ENCODE measurements at regions not wholly inside any gene's neighbourhood (a gene's known extent, or its start where the extent isn't known, plus 50 kb on each side); places are given as distances from the start of the nearest gene placed in this dataset.
"Not testable (repeated sequence)": the region's sequence is repeated elsewhere in the genome, so short reads cannot be mapped to it uniquely, and the experiment has no call there.

- Histone ChIP-seq H3K36me3 (ENCODE audit: insufficient read depth, low read length) (peaks cover 23% of the 10 kb centered on the region), H3K4me3 (ENCODE audit: low read length) (no peak overlapping the region), H2AFZ (ENCODE audit: low read depth, low read length) (no peak overlapping the region), H3K4me1 (ENCODE audit: insufficient read depth, low read length) (no peaks in the 10 kb centered on the region), H3K9me3 (ENCODE audit: low read length) (no peaks in the 10 kb centered on the region), H3K27me3 (ENCODE audit: insufficient read depth, low read length) (no peaks in the 10 kb centered on the region)
Observed at GRCh38 chr18:46213295-46213694, 109.1 kb downstream of the HAUS1 start.

DNA sequence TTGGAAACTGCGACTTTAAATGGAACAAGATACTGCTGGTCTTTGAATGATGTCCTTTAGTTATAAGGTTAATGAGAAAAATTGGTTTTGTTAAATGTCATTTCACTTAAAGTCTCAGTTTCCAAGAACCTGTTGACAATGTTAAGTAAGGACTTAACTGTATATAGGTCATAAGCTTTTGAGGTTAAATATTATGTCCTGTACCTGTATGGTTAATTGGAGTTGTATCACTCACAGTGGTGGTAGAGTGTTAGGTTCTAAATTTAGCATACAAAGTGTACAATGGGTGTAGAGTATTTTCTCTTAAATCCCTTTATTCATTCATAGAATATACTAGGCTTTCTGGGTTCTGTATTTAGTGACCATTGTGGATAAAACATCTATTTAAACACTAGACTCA lies 110.2 kb downstream of the HAUS1 start:
- no peaks in the 10 kb centered on the region for H3K27me3 ChIP-seq (ENCODE audit: insufficient read depth, low read length)
- H3K4me1 ChIP-seq (ENCODE audit: insufficient read depth, low read length): no peaks in the 10 kb centered on the region
- no peak overlapping the region for H2AFZ ChIP-seq (ENCODE audit: low read depth, low read length)
- H3K36me3 ChIP-seq (ENCODE audit: insufficient read depth, low read length): peaks cover 30% of the 10 kb centered on the region
- H3K4me3 ChIP-seq (ENCODE audit: low read length): no peak overlapping the region
- no peaks in the 10 kb centered on the region for H3K9me3 ChIP-seq (ENCODE audit: low read length)

GRCh38 chr18:46215902-46216723 lies 111.9 kb downstream of the HAUS1 start:
- H3K27me3 ChIP-seq (ENCODE audit: insufficient read depth, low read length): no peaks in the 10 kb centered on the region
- no peaks in the 10 kb centered on the region for H3K4me1 ChIP-seq (ENCODE audit: insufficient read depth, low read length)
- H3K9me3 ChIP-seq (ENCODE audit: low read length): no peaks in the 10 kb centered on the region
- no peak overlapping the region for H3K4me3 ChIP-seq (ENCODE audit: low read length)
- no peak overlapping the region for H2AFZ ChIP-seq (ENCODE audit: low read depth, low read length)
- peaks cover 34% of the 10 kb centered on the region for H3K36me3 ChIP-seq (ENCODE audit: insufficient read depth, low read length)

DNA sequence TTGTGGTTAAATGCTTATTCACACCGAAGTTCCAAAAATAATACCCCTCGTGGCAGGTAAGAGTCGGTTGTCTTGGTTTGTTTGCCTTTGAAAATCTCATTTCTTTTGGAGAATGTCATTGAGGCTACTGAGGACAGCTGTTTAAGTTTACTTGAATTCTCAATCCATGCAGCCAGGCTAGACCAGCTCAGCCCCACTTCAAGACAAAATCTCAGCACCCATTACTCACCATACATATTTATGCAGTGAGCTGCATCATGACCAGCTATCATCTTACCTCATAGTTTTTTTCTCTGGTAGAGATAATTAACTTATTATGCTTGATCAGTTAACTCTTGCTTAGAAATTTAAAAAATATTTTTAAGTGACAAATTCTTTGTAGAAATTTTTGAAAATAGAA lies 115.9 kb downstream of the HAUS1 start:
- H2AFZ ChIP-seq (ENCODE audit: low read depth, low read length): no peak overlapping the region
- no peak overlapping the region for H3K4me3 ChIP-seq (ENCODE audit: low read length)
- H3K36me3 ChIP-seq (ENCODE audit: insufficient read depth, low read length): peaks cover 34% of the 10 kb centered on the region
- H3K27me3 ChIP-seq (ENCODE audit: insufficient read depth, low read length): no peaks in the 10 kb centered on the region
- no peaks in the 10 kb centered on the region for H3K4me1 ChIP-seq (ENCODE audit: insufficient read depth, low read length)
- H3K9me3 ChIP-seq (ENCODE audit: low read length): no peaks in the 10 kb centered on the region

GRCh38 chr18:46222093-46222492 lies 117.9 kb downstream of the HAUS1 start:
- Histone ChIP-seq H3K36me3 (ENCODE audit: insufficient read depth, low read length) (peaks cover 19% of the 10 kb centered on the region), H3K4me3 (ENCODE audit: low read length) (no peak overlapping the region), H3K27me3 (ENCODE audit: insufficient read depth, low read length) (no peaks in the 10 kb centered on the region), H2AFZ (ENCODE audit: low read depth, low read length) (no peak overlapping the region), H3K4me1 (ENCODE audit: insufficient read depth, low read length) (no peaks in the 10 kb centered on the region), H3K9me3 (ENCODE audit: low read length) (no peaks in the 10 kb centered on the region)

DNA sequence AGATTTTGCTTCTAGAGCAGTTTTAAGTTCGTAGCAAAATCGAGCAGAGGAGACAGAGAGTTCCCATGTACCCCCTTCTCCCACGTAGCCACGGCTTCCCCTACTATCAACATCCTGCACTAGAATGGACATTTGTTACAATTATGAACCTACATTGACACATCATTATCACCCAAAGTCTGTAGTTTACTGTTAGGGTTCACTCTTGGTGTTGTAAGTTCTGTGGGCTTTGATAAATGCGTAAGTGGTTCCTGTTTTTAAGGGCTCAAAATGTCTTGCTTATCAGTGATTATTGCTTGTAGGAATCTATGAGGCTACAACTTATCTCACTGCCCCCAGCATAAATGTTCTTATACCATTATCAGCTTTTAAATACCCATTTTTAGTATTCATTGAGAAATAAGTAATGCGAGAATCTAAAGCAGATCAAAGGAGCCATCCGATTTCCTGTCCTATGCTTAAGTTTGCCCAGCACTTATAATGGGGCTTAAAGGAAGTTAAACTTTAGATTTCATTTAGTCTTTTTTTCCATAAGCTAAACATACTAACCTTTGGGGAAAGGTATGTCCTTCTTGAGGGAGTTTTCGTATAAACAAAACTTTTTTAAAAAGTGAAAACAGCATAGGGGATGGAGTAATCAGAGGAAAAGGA lies 118.7 kb downstream of the HAUS1 start:
- H3K4me1 ChIP-seq (ENCODE audit: insufficient read depth, low read length): no peaks in the 10 kb centered on the region
- H2AFZ ChIP-seq (ENCODE audit: low read depth, low read length): no peak overlapping the region
- peaks cover 15% of the 10 kb centered on the region for H3K36me3 ChIP-seq (ENCODE audit: insufficient read depth, low read length)

GRCh38 chr18:46224181-46224775 lies 120.1 kb downstream of the HAUS1 start:
- no peaks in the 10 kb centered on the region for H3K9me3 ChIP-seq (ENCODE audit: low read length)
- peaks cover 4% of the 10 kb centered on the region for H3K36me3 ChIP-seq (ENCODE audit: insufficient read depth, low read length)
- no peaks in the 10 kb centered on the region for H3K4me1 ChIP-seq (ENCODE audit: insufficient read depth, low read length)
- H2AFZ ChIP-seq (ENCODE audit: low read depth, low read length): no peak overlapping the region
- no peak overlapping the region for H3K4me3 ChIP-seq (ENCODE audit: low read length)
- no peaks in the 10 kb centered on the region for H3K27me3 ChIP-seq (ENCODE audit: insufficient read depth, low read length)

More for the DNA sequence above, 118.7 kb downstream of the HAUS1 start:
- H3K4me3 ChIP-seq (ENCODE audit: low read length): no peak overlapping the region
- no peaks in the 10 kb centered on the region for H3K27me3 ChIP-seq (ENCODE audit: insufficient read depth, low read length)
- no peaks in the 10 kb centered on the region for H3K9me3 ChIP-seq (ENCODE audit: low read length)

- no peaks in the 10 kb centered on the region for H3K27me3 ChIP-seq (ENCODE audit: insufficient read depth, low read length)
- H2AFZ ChIP-seq (ENCODE audit: low read depth, low read length): no peak overlapping the region
- no peaks in the 10 kb centered on the region for H3K9me3 ChIP-seq (ENCODE audit: low read length)
- H3K4me3 ChIP-seq (ENCODE audit: low read length): no peak overlapping the region
- no peaks in the 10 kb centered on the region for H3K36me3 ChIP-seq (ENCODE audit: insufficient read depth, low read length)
- no peaks in the 10 kb centered on the region for H3K4me1 ChIP-seq (ENCODE audit: insufficient read depth, low read length)
Observed at GRCh38 chr18:46226461-46226860, 122.3 kb downstream of the HAUS1 start.

DNA sequence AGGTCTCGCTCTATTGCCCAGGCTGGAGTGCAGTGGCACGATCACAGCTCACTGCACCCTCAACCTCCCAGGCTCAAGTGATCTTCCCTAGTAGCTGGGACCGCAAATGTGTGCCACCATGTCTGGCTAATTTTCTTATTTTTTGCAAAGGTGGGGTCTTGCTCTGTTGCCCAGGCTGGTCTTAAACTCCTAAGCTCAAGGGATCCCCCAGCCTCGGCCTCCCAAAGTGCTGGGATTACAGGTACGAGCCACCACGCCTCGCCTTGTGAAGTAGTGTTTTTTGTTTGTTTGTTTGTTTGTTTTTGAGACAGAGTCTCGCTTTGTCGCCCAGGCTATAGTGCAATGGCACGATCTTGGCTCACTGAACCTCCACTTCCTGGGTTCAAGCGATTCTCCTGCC lies 125.5 kb downstream of the HAUS1 start:
- not testable (repeated sequence) for H2AFZ ChIP-seq (ENCODE audit: low read depth, low read length); H3K27me3 ChIP-seq (ENCODE audit: insufficient read depth, low read length); H3K36me3 ChIP-seq (ENCODE audit: insufficient read depth, low read length); H3K9me3 ChIP-seq (ENCODE audit: low read length); H3K4me1 ChIP-seq (ENCODE audit: insufficient read depth, low read length); H3K4me3 ChIP-seq (ENCODE audit: low read length)

DNA sequence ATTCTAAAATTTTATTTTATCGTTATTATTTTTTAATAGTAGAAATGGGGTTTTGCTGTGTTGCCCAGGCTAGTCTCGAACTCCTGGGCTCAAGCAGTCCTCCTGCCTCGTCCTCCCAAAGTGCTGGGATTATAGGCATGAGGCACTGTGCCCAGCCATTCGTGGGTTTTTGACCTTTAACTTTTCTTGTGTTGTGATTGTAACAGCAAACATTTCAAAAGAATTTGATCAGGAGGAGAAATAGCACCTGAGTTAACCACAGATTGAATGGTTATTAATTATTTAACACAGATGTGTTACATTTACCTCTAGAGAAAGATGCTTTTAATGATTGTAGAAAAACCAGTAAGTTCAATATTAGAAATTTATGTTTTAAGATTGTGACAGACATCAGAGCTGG lies 132.0 kb downstream of the HAUS1 start:
- no peak overlapping the region for H3K4me3 ChIP-seq (ENCODE audit: low read length)
- no peak overlapping the region for H2AFZ ChIP-seq (ENCODE audit: low read depth, low read length)
- no peaks in the 10 kb centered on the region for H3K9me3 ChIP-seq (ENCODE audit: low read length)
- no peaks in the 10 kb centered on the region for H3K27me3 ChIP-seq (ENCODE audit: insufficient read depth, low read length)
- peaks cover 9% of the 10 kb centered on the region for H3K4me1 ChIP-seq (ENCODE audit: insufficient read depth, low read length)
- H3K36me3 ChIP-seq (ENCODE audit: insufficient read depth, low read length): no peaks in the 10 kb centered on the region

GRCh38 chr18:46237891-46238290 lies 133.7 kb downstream of the HAUS1 start:
- H2AFZ ChIP-seq (ENCODE audit: low read depth, low read length): no peak overlapping the region
- H3K4me1 ChIP-seq (ENCODE audit: insufficient read depth, low read length): peaks cover 9% of the 10 kb centered on the region
- no peaks in the 10 kb centered on the region for H3K36me3 ChIP-seq (ENCODE audit: insufficient read depth, low read length)
- no peak overlapping the region for H3K4me3 ChIP-seq (ENCODE audit: low read length)
- H3K9me3 ChIP-seq (ENCODE audit: low read length): no peaks in the 10 kb centered on the region
- H3K27me3 ChIP-seq (ENCODE audit: insufficient read depth, low read length): no peaks in the 10 kb centered on the region

DNA sequence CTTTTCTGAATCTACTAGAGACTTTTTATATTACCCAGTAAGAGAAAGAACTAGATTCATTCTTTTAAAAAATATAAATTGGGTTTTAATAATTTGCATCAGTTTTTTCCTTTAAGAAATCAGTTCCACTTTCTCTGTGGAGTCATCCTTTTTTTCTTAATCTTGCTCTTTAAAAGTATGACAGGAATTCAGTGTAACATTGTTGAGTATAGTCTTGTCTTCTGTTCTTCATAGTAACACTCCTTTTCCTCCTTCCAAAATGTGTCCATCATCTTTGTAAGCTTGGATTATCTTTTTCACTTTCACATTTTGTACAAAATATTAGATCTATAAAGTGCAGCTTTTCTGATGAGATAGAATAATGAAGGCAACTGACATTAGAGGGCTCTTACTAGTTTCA lies 135.4 kb downstream of the HAUS1 start:
- Histone ChIP-seq H3K27me3 (ENCODE audit: insufficient read depth, low read length) (no peaks in the 10 kb centered on the region), H2AFZ (ENCODE audit: low read depth, low read length) (no peak overlapping the region), H3K36me3 (ENCODE audit: insufficient read depth, low read length) (no peaks in the 10 kb centered on the region), H3K4me1 (ENCODE audit: insufficient read depth, low read length) (peaks cover 7% of the 10 kb centered on the region), H3K9me3 (ENCODE audit: low read length) (no peaks in the 10 kb centered on the region), H3K4me3 (ENCODE audit: low read length) (no peak overlapping the region)

DNA sequence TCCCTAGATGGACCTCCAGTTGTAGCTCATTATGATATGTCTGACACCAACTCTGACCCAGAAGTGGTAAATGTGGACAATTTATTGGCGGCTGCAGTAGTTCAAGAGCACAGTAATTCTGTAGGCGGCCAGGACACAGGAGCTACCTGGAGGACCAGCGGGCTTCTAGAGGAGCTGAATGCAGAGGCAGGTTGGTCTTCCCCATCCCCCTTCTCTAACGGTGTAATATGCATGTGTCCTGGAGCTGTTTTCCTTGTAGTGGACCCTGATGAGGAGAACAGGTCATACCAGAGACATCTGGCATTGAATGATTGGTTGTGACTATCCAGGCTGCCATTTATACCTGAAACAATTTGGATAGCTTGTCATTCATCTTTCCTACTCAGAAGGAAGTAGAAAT lies 135.8 kb downstream of the HAUS1 start:
- H3K4me1 ChIP-seq (ENCODE audit: insufficient read depth, low read length): peaks cover 3% of the 10 kb centered on the region
- no peaks in the 10 kb centered on the region for H3K9me3 ChIP-seq (ENCODE audit: low read length)
- H3K36me3 ChIP-seq (ENCODE audit: insufficient read depth, low read length): no peaks in the 10 kb centered on the region
- no peak overlapping the region for H3K4me3 ChIP-seq (ENCODE audit: low read length)
- no peak overlapping the region for H2AFZ ChIP-seq (ENCODE audit: low read depth, low read length)
- no peaks in the 10 kb centered on the region for H3K27me3 ChIP-seq (ENCODE audit: insufficient read depth, low read length)
